CD1c-positive myeloid dendritic cell (primary cell): ENCODE measurements at regions not wholly inside any gene's neighbourhood (a gene's known extent, or its start where the extent isn't known, plus 50 kb on each side); places are given as distances from the start of the nearest gene placed in this dataset.

Source experiments
- DNase-seq: peaks from one replicate; pipeline ENCODE4 v3.0.0-alpha.2; 2016; ENCODE audit errors: extremely low spot score

DNA sequence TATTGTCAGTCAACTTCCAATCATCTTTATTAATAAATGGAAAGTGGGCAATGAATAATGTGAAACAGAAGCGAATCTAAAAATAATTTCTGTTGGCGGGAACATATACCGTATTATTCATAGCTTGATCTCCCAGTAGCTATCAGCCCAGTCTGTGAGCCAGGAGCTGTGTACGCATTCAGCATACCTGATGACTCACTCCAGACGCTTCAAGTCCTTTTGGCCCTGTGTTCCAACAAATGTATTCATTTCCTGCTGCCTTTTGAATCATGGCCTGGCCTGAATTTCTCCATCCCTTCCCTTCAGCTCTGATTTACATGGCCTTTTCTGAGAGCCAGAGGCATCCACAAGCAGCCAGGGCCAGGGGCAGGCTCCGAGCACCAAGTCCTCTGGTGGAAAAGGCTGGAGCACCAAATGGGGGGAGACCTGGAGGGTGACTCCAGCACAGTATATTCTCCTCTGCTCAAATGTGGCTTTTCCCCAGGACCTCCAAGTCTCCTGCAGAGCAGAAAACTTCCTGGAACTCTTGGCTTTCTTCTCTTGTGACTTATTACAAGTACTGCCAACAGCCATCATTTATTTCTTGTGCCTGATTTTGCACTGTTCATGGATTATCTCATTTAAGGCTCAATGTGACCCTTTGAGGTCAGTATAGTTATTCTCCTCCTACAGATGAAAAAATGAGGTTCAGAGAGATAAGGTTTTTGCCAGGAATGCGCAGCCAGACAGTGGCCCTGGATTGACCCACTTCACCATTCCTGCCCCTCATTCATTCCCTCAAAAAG is 108.7 kb downstream of the EN1 start:
- DNase-seq, result no peak

DNA sequence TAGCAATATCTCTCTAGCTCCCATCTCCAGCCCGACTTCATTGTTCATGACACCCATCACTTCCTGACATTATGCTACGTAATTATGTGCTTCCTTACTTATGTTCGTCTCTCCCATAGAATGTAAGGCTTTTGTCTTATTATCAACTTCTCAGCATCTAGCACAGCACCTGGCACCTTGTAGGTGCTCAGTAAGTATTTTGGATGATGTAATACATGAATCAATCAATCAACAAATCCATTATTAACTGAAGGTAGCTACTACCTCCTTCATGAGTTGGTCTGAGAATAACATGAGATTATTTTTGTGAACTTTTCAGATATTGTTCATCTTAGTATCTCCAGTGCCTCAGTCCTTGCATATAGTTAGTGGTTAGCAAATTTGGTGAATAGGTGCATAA is 109.3 kb downstream of the EN1 start:
- no peak for DNase-seq

DNA sequence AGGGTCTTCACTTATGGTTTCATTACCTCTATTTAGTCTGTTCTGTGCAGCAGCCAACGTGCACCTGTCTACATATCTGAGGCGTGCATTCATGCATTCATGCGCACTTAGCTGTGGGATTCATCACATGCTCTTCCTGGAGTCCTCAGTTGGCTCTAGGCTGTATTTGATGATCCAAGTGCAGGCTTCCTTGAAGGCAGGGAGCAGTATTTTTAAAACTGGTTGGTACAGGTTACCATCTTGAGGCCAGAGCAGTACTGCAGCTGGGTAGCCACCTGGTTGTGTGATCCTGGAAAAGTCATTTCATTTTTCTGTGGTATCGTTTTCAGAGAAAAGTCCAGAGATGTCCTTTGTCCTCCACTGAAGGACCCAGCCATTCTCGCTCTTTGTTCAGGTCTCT is 109.8 kb downstream of the EN1 start:
- no peak for DNase-seq

DNA sequence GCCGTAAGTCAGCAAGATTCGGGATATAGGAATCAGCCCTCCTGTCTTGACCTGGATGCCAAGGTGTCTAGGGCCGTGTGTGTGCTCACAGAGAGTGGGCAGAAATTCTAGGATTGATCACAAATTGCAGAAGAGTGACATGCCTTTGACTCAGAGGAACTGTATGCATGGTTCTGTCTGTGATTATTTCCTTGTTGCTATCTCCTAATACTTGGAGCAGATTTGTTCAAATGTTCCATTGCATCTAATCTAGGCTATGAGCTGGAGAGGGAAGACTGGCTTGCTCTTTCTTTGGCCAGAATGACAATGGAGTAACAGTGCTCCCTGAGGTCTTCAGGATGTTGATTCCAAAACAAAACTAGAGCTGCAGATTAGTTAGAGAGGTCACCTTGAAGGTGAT is 115.0 kb downstream of the EN1 start:
- DNase-seq, result no peak

DNA sequence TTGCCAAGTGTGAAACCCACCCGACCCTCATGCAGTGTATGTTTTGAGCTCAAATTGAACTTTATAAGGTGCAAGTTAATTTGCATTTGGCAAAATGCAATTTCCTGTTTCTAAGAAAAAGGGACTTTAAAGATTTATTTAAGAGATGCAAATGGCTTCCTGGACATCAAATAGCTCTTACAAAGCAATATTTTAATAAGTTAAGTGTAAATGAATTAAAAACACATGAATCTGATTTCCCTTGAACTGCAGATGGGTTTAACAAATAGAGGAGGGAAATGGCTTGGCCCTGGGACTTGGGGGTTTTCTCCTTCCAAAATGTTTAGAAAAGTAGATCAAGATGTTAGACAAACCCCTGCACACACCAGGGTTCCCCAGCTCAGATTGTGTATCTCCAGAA is 116.0 kb downstream of the EN1 start:
- DNase-seq, result no peak

DNA sequence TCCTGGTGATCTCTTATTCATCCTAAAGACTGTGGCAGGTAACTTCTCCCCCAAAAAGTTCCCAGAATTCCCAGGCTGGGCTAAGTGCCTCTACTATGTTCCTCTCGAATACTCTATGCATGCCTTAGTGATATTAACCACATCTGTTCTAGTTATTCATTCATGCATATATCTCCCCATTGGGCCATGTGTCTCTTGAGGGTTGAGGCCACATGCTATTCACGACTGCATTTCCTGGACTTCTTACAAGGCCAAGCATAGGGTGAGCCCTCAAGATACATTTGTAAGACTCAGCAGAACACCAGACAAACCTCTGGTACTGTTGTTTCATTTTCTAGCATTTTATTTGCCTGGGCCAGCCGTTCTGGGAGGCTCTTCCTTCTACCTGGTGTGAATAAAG is 117.0 kb downstream of the EN1 start:
- DNase-seq, result no peak

DNA sequence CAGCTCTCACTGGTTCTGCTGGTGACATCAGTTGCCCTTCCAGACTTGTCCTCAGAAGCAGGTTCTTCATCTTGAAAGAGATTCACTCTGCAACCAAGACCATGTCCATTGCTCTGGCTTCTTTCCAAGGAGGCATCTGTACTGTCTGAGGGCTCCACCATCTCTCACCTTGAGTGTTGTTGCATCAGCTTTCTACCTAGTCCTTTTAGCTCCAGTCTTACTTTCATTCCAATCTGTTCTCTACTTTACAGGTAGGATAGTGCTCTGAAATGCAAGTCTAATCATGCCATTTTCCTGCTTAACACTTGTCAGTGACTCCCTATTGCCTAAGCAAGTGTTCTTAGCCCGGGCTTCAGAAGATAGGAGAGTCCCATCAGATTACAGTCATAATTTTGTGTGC is 117.7 kb downstream of the EN1 start:
- DNase-seq, result no peak

DNA sequence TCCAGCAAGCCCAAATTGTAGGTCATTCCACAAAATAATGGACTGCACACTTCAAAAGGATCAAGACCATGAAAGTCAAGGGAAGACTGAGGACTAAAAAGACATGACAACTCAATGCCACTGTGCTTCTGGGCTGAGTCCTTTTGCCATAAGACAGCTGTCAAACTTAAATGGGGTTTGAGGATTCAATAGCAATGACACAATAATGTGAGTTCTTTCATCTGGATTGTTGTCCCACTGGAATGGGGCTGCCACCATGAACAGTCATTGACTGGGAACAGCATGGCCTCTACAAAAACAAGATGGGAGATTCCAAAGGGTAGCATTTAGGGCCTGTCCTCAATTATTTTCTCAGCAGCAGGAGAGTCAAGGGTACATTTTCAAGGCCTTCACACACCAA is 118.5 kb downstream of the EN1 start:
- no peak for DNase-seq

DNA sequence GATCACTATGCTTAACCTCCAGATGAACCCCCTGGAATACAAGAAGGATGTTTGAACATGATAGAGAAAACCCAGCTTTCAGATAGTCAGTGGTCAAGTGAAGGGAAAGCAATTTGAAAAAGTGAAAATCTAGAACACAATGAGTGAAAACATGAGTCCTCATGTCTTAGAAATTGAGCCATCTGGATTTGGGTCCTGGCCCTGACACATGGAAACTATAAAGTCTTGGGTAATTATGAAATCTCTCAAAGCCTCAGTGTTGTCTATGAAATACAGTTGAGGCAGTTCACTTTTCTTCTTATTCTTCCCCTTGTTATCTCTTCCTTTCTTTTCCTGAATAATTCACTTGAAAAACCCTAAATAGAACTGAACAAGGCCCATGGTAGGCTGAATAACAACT is 120.6 kb downstream of the EN1 start:
- DNase-seq, result no peak

DNA sequence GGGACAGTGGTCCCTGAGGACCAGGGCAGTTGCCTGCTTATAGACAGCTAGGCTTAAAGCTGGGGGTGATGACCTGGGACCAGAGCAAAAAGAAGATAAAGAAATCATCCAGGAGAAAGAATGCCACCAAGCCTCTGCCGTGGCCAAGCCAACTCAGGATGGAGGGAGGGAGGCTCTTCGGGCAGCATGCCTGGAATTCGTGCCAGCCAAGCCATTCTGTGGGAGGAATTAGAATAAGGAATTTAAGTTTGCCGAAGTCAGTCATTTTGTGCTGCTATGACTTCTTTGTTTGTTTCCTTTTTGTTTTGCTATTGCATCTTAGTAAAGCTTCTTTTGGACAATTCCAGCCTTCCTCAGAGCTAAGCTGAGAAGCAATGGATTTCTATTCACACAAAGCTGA is 124.1 kb downstream of the EN1 start:
- no peak for DNase-seq

DNA sequence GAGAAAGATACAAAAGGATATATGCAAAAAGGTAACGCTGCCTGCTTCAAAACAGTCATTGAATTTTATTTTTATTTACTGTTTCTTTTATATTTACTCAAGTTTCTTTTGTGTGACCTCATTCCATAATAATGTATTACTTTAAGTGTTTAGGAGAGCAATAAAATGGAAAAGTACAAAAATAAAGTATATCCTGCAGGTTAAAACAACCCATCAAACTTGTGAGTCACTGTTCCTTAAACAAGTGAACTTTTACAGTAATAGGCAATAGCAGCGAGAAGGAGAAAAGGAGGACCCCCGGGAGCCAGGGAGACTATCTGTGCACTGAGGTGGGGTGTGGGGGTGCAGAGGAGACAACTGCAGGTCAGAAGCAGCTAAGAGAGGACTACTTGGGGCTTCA is 124.5 kb downstream of the EN1 start:
- DNase-seq, result no peak

DNA sequence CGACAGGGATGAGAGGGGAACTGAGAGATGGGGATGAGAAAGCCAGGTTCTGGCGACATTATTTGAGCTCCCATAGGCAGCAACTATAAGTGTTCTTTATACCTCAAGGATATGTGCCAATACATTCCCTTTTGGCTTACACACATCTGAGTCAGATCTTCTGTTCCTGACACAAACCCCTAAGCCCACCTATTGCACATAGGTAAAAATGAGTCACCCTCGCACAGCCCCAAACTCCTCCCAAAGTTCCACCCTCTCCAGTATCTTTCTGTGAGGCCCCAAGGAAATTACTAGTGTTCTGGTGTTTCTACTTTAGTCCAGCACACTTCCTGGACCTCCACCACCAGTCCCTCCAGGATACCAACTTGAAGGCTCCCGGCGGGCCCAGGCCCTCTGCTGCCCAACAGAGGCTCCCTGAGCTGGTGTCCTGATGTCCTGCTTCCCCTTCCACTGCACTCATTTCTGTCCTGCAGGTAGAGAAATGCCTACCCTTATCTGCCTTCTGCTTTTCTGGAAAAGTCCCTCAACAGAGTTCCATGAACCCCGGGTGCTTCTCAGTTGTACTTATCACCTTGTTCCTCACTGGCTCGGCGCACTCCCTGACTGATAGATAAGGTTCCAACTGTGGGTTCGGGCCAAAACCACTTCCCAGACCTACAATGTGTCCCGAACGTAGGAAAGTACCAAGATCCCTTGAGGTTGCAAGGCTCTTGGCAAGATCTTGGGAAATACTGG is 125.5 kb downstream of the EN1 start:
- no peak for DNase-seq

DNA sequence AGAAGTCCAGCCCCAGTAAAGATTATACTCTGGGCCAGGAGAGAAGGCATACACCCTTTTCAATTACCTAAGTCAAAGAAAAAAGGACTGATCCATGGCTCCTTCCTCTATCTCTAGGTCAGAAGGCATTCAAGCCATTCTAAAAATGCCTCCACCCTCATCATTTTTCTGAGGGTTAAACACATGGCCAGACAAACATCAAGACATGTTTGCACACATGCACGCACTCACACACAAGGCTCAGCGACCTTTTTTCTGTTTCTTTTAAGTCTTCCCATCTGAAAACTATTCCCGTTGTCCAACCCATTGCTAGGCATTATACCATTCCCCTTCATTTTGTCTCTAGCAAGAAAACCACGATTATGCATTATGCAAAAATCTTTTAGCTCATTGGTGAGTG is 126.6 kb downstream of the EN1 start:
- no peak for DNase-seq

DNA sequence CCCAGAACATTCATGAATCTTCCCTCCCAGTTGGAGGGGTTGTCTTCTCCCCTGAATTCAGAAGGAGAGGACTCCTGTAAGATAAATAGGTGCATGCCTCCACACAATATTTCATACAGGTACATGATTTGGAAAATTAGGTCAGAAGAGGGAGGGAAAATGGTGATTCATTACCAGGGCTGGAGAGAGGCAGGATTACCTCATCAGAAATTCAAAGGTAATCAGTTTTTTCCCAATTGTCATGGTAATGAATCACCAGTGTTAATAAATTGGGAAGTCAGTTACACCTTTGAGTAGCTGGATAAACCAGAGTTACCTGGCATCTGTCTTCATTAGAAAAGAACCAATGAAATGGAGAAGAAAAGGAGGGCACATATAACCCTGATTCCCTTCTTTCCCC is 128.5 kb downstream of the EN1 start:
- no peak for DNase-seq

DNA sequence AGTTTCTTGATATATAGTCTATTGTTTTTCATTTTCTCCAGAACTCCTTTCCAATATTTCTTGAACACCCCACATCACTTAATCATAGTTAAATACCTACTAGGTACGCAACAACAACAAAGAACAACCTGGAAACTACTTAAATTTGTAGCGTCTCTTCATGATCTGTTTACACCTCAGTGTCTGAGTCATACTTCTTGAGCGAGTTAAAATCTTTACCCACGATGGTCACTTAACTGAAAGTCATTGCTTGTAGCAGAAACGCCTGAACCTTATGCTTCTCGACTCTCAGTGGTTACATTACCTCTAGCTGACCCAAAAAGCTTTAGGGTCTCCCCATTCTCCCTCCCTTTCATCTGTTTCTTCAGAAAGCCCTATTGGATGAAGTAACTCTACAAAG is 131.3 kb downstream of the EN1 start:
- no peak for DNase-seq

DNA sequence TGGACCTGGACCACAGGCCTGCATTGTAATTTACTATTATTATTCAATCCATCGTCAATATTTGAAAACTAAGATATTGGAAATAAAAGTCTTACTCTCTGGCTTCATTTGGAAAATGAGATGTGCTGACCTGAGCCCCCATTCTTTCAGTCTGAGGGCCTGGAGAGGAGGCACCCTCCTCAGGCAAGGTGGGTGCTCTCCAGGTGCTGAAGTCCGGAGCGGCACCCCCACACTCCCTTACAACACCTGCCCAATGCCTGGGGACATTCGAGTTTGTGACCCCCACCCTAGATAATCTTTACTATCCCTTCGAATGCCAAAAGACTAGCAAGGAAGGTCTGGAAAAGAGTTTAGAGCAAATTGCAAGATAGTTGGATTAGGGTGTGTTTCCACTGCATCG is 133.3 kb downstream of the EN1 start:
- no peak for DNase-seq

DNA sequence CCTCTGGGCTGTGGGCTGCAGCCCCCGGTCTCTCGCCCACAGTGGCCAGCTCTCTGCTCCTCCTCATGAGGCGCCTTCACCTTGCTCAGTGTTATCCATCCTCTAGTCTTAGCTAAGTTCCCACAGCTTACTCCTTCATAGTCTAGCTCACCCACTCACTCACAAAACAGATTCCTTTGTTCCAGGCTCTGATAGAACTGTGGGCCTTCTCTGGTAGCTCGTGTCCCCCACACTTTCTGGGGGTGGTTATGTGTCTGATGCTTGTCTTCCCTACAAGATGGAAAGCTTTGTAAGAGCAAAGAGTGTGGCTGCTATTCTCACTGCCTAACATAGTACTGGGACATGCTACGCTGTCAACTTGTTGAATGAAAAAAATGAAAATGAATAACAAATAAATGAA is 135.8 kb downstream of the EN1 start:
- DNase-seq, result no peak

DNA sequence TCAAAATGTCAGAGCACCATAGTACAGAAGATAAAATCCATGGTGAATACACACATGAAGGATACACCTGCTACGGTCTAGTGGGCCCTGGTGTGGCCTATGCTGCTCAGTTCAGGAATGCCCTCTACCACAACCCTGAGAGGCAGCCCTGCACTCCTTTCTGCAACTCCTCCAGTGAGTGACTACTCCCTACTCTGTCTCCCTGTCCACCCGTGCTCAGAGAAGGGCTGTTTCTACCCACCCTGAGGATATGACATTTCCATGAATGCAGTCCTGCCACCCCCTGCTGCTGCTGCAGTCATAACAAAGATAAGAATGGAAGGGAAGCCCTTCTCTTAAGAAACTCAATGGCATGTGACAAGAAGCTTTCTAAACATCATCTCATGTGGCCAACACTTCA is 137.0 kb downstream of the EN1 start:
- no peak for DNase-seq

DNA sequence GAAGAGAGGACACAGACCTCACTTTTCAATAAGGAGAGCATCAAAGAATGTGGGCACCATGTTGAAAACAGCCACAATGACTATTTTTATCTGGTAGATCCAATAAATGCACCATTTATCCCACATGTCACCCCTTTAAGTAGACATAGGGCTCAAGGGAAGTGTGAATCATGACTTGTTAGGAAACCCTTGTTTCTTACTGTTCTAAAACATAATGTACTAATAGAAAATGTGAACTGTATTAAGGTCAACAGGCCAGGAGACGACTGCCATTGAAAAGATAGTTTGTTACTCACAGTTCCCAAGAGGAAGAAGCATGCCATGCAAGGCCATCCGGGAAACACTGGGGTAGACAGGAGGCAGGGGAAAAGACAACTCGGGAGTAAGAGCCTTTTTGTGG is 137.7 kb downstream of the EN1 start:
- no peak for DNase-seq

DNA sequence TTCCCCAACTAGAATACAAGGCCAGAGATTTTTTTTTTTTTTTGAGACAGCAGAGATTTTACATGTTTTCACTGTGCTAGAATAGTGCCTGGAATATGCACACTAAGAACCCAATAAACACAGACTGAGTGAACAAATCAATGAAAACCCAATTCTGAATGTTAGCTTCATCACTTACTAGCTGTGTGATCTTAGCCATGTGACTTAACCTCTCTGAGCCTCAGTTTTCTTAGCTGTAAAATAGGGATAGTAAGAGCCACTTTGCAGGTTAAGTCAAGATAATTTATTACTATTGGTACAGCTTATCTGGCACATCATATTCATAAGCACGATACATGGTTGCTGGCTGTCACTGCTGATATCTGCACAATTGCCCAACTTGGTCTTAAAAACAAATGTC is 140.6 kb downstream of the EN1 start:
- DNase-seq, result no peak

DNA sequence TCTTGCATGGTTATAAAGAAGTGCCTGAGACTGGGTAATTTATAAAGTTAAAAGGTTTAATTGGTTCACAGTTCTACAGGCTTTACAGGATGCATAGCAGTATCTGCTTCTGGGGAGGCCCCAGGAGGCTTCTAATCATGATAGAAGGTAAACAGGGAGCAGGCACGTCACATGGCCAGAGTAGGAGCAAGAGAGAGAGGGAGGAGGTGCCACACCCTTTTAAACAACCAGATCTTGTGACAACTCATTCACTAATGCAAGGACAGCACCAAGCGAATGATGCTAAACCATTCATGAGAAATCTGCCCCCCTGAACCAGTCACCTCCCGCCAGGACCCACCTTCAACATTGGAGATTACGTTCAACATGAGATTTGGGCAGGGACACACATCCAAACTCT is 141.1 kb downstream of the EN1 start:
- DNase-seq, result no peak

DNA sequence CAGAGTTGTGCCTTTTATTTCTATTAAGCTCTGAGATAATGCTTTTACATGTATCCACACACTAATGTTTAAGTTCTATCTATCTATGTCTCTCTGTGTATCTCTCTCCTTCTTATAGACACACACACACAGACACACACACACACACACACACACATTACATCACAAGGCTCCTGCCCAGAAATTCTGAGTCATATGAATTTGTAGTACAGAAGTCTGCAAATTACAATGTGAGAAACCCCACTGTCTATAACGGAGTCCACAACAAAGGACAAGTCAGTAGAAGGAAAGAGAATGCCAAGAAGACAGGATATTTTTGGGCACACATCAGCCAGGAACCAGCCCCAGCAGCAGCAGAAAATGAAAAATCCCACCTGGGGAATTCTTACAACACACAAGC is 142.4 kb downstream of the EN1 start:
- no peak for DNase-seq

DNA sequence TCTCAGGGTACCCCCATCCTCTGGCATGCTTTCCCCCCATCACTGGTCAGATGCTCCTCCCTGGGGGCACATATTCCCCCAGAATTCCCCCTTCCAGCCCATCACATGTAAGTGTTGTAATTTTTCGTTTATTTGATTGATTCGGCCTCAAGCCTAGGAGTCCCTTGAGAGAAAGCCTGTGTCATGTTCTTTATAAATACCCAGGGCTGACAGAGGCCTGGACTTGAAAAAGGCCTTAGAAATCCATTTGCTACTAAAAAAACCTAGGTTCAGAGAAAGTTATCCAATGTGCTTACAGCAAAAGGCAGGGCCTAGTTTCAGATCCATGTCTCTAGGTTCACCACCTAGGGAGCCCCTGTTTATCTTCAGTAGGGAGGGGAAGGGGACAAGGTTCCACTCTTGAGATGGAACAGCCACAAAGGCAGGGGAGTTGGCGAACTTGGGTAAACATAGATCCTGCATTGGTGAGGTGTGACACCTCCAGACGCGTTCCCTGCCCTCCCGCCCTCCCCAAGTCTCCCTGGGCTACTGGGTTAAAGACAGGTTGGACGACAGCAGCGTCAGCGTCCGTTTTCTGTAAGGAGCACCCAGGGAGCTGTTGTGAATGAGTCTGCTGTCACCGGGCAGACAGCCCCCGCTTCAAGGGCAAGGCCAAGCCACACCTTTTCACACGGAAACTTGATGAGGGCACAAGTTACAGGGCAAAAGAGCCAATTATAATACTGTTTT is 147.8 kb downstream of the EN1 start:
- no peak for DNase-seq
